IMR-90 (cell line): ENCODE measurements at regions not wholly inside any gene's neighbourhood (a gene's known extent, or its start where the extent isn't known, plus 50 kb on each side); places are given as distances from the start of the nearest gene placed in this dataset.

ENCODE experiments used
- BHLHE40 ChIP-seq: fragments of 150-350 bp; IDR thresholded peaks from 2 replicates; pipeline ENCODE4 v1.6.1; 2016; ENCODE audit warnings: mild to moderate bottlenecking, low read depth, low read length
- CEBPB ChIP-seq: IDR thresholded peaks from 2 replicates; pipeline ENCODE4 v1.6.1; 2012; ENCODE audit warnings: low read depth, low read length, improper control_type of control experiment
- CTCF ChIP-seq: conservative IDR thresholded peaks from 2 replicates; pipeline ENCODE4 v1.5.1; 2012; ENCODE audit warnings: mild to moderate bottlenecking, low read depth, low read length, improper control_type of control experiment
- MAZ ChIP-seq: IDR thresholded peaks from 2 replicates; pipeline ENCODE4 v1.6.1; 2012; ENCODE audit warnings: low read depth, mild to moderate bottlenecking, low read length, improper control_type of control experiment, moderate library complexity, borderline replicate concordance
- MXI1 ChIP-seq: IDR thresholded peaks from 2 replicates; pipeline ENCODE4 v1.6.1; 2012; ENCODE audit warnings: low read depth, mild to moderate bottlenecking, low read length, moderate library complexity, borderline replicate concordance
- POLR2A ChIP-seq: IDR thresholded peaks from 2 replicates; pipeline ENCODE4 v1.6.1; 2012; ENCODE audit warnings: mild to moderate bottlenecking, low read depth, low read length
- RAD21 ChIP-seq: IDR thresholded peaks from 2 replicates; pipeline ENCODE4 v1.6.1; 2012; ENCODE audit warnings: low read length, improper control_type of control experiment
- RCOR1 ChIP-seq: IDR thresholded peaks from 2 replicates; pipeline ENCODE4 v1.6.1; 2012; ENCODE audit warnings: mild to moderate bottlenecking, low read length, improper control_type of control experiment; ENCODE audit not compliant: insufficient replicate concordance
- SMC3 ChIP-seq: fragments of 150-350 bp; IDR thresholded peaks from 2 replicates; pipeline ENCODE4 v1.6.1; 2016; ENCODE audit warnings: low read depth, mild to moderate bottlenecking, antibody characterized with exemption, low read length, moderate library complexity

GRCh38 chr20:21008951-21009350 lies 97.2 kb downstream of the LINC00237 start:
- TF ChIP-seq RAD21 (no peak), CTCF (no peak), POLR2A (no peak), CEBPB (no peak), SMC3 (no peak), MAZ (no peak), MXI1 (no peak), RCOR1 (no peak), BHLHE40 (no peak)
